ENCODE measurements at regions not wholly inside any gene's neighbourhood (a gene's known extent, or its start where the extent isn't known, plus 50 kb on each side); places are given as distances from the start of the nearest gene placed in this dataset.

- Mint-ChIP-seq H3K27me3 (no peaks in the 10 kb centered on the region), H3K4me1 (no peaks in the 10 kb centered on the region), H3K36me3 (no peaks in the 10 kb centered on the region), H3K4me3 (no peak overlapping the region), H3K27ac (no peak overlapping the region), H3K9me3 (no peaks in the 10 kb centered on the region)
- ATAC-seq: no peak
Observed at GRCh38 chr1:104856091-104856490, 1106.4 kb downstream of the AMY1C start.

- no peaks in the 10 kb centered on the region for H3K27me3 Mint-ChIP-seq
- ATAC-seq: no peak
- H3K36me3 Mint-ChIP-seq: no peaks in the 10 kb centered on the region
Observed at GRCh38 chr1:104856518-104856917, 1106.8 kb downstream of the AMY1C start.

DNA sequence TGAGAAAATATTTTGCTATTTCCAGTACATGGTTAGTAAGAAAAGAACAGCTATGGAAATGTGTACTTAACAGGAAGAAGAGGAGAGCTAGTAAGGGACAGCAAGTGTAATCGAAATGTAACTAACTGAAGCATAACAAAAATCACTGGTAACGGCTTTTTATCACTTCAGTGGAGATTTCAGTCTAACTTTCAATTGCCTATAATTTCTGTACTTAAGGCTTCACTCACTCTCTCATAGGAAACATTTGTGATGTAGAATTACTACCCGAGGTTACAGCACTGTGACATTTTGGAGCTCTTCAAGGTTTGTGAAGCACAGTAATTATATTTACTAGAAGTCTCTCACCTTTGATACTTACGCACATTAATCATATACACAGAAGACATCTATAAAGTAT, 1119.1 kb downstream of the AMY1C start:
- ATAC-seq: no peak
- no peaks in the 10 kb centered on the region for H3K27me3 Mint-ChIP-seq
- no peak overlapping the region for H3K27ac Mint-ChIP-seq
- H3K36me3 Mint-ChIP-seq: no peaks in the 10 kb centered on the region
- H3K4me1 Mint-ChIP-seq: no peaks in the 10 kb centered on the region
- H3K4me3 Mint-ChIP-seq: no peak overlapping the region
- no peaks in the 10 kb centered on the region for H3K9me3 Mint-ChIP-seq

More at GRCh38 chr1:104856518-104856917, 1106.8 kb downstream of the AMY1C start:
- Mint-ChIP-seq H3K4me1 (no peaks in the 10 kb centered on the region), H3K9me3 (no peaks in the 10 kb centered on the region), H3K27ac (no peak overlapping the region), H3K4me3 (no peak overlapping the region)

DNA sequence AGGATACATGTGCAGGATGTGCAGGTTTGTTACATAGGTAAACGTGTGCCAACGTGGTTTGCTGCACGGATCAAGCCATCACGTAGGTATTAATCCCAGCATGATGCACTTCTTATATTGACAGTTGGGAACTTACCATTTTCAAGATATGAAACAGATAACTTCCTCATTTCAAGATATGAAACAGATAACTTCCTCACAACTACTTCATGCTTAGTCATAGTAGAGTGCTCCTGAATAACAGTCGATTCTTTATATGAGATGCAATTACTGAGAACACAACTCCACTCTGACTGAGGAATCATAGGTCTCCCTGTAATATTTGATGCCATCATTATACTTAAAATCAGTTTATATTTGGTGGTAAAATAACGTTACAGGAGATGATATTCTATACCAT, 1124.3 kb downstream of the AMY1C start:
- Mint-ChIP-seq H3K27me3 (no peaks in the 10 kb centered on the region), H3K36me3 (no peaks in the 10 kb centered on the region), H3K4me1 (no peaks in the 10 kb centered on the region), H3K9me3 (no peaks in the 10 kb centered on the region), H3K4me3 (no peak overlapping the region), H3K27ac (no peak overlapping the region)
- ATAC-seq: no peak

GRCh38 chr1:104878203-104878909, 1128.7 kb downstream of the AMY1C start:
- H3K27ac Mint-ChIP-seq: no peak overlapping the region
- H3K4me3 Mint-ChIP-seq: no peak overlapping the region
- H3K36me3 Mint-ChIP-seq: no peaks in the 10 kb centered on the region
- H3K4me1 Mint-ChIP-seq: no peaks in the 10 kb centered on the region
- H3K27me3 Mint-ChIP-seq: no peaks in the 10 kb centered on the region
- no peak for ATAC-seq
- H3K9me3 Mint-ChIP-seq: no peaks in the 10 kb centered on the region

- H3K36me3 Mint-ChIP-seq: no peaks in the 10 kb centered on the region
- H3K4me3 Mint-ChIP-seq: no peak overlapping the region
- no peak overlapping the region for H3K27ac Mint-ChIP-seq
- no peaks in the 10 kb centered on the region for H3K27me3 Mint-ChIP-seq
- H3K9me3 Mint-ChIP-seq: no peaks in the 10 kb centered on the region
- no peaks in the 10 kb centered on the region for H3K4me1 Mint-ChIP-seq
- ATAC-seq: no peak
Observed at GRCh38 chr1:104884939-104885338, 1135.2 kb downstream of the AMY1C start.

DNA sequence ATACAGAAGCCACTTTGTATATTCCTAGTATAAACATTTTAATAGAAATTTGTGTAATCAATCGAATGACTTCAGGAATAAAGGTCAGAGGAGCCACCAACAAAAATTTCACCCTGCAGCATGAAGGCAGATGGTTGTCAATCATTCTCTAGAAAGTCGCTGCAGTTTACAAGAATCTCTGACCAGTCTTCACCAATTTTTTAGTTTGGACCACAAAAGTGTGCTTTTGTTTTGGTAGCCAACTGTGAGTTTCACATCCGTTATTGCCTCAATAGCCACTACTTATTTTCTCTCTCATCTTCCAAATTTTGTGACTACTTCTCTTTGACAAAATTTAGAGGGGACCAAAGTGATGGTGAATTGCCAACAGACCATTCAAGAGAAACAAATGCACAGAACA, 1155.6 kb downstream of the AMY1C start:
- H3K4me3 Mint-ChIP-seq: no peak overlapping the region
- H3K36me3 Mint-ChIP-seq: no peaks in the 10 kb centered on the region
- H3K4me1 Mint-ChIP-seq: no peaks in the 10 kb centered on the region
- ATAC-seq: no peak
- H3K27me3 Mint-ChIP-seq: no peaks in the 10 kb centered on the region
- peaks cover 14% of the 10 kb centered on the region for H3K9me3 Mint-ChIP-seq
- no peak overlapping the region for H3K27ac Mint-ChIP-seq

DNA sequence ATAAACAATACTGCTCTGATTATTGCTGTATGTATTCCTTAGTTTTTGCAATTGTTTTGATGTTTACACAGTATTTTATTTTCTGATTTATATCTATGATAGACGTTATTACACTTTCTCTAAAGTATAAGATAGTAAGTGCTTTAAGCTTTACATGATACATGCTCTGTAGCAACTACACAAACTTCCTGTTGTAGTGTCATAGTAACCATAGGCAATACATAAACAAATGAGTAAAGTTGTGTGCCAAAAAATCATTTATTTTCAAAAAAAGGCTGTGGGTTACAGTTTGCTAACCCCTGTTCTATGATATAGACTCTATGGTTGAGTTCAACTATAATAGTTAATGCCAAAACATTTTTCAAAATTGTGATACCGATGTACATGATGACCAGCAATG, 1156.4 kb downstream of the AMY1C start:
- Mint-ChIP-seq H3K4me1 (no peaks in the 10 kb centered on the region), H3K9me3 (peaks cover 15% of the 10 kb centered on the region), H3K27ac (no peak overlapping the region), H3K27me3 (no peaks in the 10 kb centered on the region), H3K4me3 (no peak overlapping the region), H3K36me3 (no peaks in the 10 kb centered on the region)
- ATAC-seq: no peak

DNA sequence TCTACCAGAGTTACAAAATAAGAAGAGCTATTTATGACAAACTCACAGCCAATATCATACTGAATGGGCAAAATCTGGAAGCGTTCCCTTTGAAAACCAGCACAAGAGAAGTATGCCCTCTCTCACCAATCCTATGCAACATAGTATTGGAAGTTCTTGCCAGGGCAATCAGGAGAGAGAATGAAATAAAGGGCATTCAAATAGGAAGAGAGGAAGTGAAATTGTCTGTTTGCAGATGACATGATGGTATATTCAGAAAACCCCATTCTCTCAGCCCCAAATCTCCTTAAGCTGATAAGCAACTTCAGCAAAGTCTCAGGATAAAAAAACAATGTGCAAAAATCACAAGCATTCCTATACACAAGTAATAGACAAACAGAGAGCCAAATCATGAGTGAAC, 1169.5 kb downstream of the AMY1C start:
- no peak for ATAC-seq
- Mint-ChIP-seq H3K4me1 (no peaks in the 10 kb centered on the region), H3K9me3 (peaks cover 2% of the 10 kb centered on the region), H3K4me3 (no peak overlapping the region), H3K27ac (no peak overlapping the region), H3K36me3 (no peaks in the 10 kb centered on the region), H3K27me3 (peaks cover 8% of the 10 kb centered on the region)

GRCh38 chr1:104921525-104921924, 1171.8 kb downstream of the AMY1C start:
- peaks cover 5% of the 10 kb centered on the region for H3K9me3 Mint-ChIP-seq
- H3K27me3 Mint-ChIP-seq: peaks cover 7% of the 10 kb centered on the region
- H3K36me3 Mint-ChIP-seq: no peaks in the 10 kb centered on the region
- H3K4me1 Mint-ChIP-seq: no peaks in the 10 kb centered on the region
- H3K4me3 Mint-ChIP-seq: no peak overlapping the region
- H3K27ac Mint-ChIP-seq: no peak overlapping the region
- ATAC-seq: no peak

DNA sequence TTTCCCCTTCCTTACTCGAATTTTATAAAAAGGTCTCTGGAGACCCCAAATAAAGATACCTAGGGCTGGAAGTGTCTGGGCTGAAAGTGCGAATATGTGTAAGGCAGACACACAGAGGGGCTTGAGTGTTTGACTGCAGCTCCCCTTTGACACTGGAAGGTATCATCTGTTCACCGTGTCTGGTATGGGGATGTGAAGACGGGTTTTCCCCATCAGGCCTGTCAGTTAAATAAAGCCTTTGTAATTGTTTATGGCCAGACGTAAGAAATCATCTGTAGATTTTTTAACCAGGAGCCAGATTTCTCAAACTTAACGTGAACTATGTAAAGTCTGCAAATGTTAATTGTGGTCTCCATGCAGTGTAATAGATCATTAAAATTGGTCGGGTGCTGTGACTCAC, 1173.4 kb downstream of the AMY1C start:
- no peaks in the 10 kb centered on the region for H3K36me3 Mint-ChIP-seq
- no peaks in the 10 kb centered on the region for H3K27me3 Mint-ChIP-seq
- H3K4me1 Mint-ChIP-seq: no peaks in the 10 kb centered on the region
- peaks cover 2% of the 10 kb centered on the region for H3K9me3 Mint-ChIP-seq
- H3K4me3 Mint-ChIP-seq: no peak overlapping the region
- no peak overlapping the region for H3K27ac Mint-ChIP-seq
- ATAC-seq: no peak

DNA sequence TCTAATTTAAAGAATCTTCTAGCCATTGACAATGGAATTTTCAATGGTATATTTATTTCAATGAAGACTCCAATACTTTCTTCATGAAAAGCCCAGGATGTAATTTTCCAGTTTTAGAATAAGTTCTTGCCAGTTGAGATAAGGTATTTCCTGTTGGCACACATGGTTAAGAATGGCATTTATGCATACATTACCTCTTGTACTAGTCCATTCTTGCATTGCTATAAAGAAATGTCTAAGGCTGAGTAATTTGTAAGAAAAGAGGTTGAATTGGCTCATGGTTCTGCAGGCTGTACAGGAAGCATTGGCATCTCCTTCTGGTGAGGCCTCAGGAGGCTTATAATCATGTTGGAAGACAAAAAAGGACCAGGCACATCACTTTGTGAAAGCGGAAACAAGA, 1179.6 kb downstream of the AMY1C start:
- Mint-ChIP-seq H3K27ac (no peak overlapping the region), H3K27me3 (no peaks in the 10 kb centered on the region), H3K36me3 (no peaks in the 10 kb centered on the region)

DNA sequence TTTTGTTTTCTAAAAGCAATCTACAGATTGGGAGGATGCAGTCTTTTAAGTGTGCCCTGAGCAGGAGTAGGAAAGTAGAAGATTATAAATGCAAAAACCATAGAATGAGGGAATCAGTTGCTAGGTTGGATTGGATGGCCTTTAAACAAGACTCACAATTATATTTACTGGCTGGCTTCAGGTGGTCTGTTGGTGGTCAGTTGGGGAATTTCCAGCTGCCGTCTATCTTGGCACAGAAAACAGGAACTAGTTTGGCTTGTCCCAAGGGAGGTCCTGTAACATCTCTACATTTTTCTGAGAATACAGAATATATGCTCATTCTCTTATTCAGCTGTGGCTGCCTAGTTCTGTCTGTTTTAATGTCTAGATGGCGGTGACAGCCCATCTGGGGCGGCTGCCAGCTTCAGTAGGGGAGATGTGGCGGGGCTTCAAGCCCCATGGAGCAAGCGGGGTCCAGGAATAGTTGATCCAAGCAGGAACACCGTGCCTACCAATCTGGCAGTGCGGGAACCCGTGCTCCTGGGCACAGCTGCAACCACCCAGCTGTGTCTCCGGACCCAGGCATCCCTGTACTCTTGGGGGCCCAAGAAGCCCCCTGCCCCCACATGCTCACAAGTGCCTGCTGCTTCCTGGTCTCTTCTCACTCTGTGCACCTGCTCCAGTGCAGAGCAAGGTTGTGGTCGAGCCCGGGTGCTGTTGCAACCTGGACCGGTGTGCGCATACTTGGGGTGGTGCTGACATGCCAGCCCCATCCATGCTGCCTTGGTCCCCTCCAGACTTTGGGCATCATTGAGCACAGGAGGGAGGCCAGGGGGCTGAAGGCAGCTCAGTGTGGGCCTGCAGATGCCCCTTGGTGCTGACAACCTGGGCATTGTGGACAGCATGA, 1182.6 kb downstream of the AMY1C start:
- H3K9me3 Mint-ChIP-seq: no peaks in the 10 kb centered on the region
- H3K36me3 Mint-ChIP-seq: no peaks in the 10 kb centered on the region
- H3K4me1 Mint-ChIP-seq: peaks cover 18% of the 10 kb centered on the region
- peak; percentile 75 for ATAC-seq
- H3K27me3 Mint-ChIP-seq: no peaks in the 10 kb centered on the region
- peak overlapping the region; percentile 5 for H3K27ac Mint-ChIP-seq
- H3K4me3 Mint-ChIP-seq: peak overlapping the region; percentile 29

More for the DNA sequence above, 1179.6 kb downstream of the AMY1C start:
- H3K4me1 Mint-ChIP-seq: peaks cover 18% of the 10 kb centered on the region
- H3K4me3 Mint-ChIP-seq: no peak overlapping the region
- ATAC-seq: no peak
- H3K9me3 Mint-ChIP-seq: peaks cover 2% of the 10 kb centered on the region

DNA sequence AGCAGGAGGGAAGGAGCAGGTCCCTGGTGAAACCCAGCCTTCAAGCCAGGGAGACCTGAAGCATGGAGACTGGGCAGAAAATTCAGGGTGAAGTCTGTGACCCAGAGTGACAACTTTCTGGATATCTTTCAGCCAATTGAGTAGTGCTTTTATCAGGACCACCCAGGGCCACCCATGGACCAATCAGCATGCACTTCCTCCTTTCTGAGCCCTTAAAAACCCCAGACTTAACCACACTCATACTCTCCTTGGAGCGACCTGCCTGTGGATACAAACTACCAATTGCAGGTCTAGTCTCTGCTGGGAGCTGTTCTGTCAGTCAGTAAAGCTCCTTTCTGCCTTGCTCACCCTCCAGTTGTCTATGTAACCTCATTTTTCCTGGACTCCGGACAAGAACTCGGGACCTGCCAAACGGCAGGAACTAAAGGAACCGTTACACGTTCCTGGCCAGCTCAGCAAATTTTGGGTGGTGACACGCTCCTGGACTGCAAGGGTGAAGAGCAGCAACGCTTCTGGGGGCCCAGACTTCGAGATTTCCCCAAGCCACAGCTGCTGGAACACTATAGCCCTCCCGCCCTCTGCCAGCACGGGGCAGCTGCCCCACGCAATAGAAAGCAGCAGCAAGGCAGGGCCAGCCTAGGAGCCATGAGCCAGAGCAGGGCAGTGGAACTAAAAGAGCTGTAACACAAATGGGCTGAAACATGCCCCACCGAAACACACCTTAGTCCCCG, 1183.4 kb downstream of the AMY1C start:
- Mint-ChIP-seq H3K4me3 (no peak overlapping the region), H3K27ac (peak overlapping the region; percentile 5), H3K4me1 (peaks cover 18% of the 10 kb centered on the region), H3K27me3 (no peaks in the 10 kb centered on the region), H3K9me3 (peaks cover 3% of the 10 kb centered on the region), H3K36me3 (no peaks in the 10 kb centered on the region)
- peak; percentile 39 for ATAC-seq

GRCh38 chr1:104933846-104934245, 1184.1 kb downstream of the AMY1C start:
- Mint-ChIP-seq H3K27ac (no peak overlapping the region), H3K4me3 (no peak overlapping the region), H3K27me3 (no peaks in the 10 kb centered on the region), H3K9me3 (peaks cover 4% of the 10 kb centered on the region), H3K4me1 (peaks cover 18% of the 10 kb centered on the region), H3K36me3 (no peaks in the 10 kb centered on the region)
- ATAC-seq: no peak

Measured in stimulated activated memory B cell treated with anti-CD40 and anti-IgM and Interleukin-4, amounts not matched to agents 10 μg/mL and 1 μg/mL and 100 μg/mL, for 72 hours (primary cell).